HEK293 (cell line): ENCODE measurements at regions not wholly inside any gene's neighbourhood (a gene's known extent, or its start where the extent isn't known, plus 50 kb on each side); places are given as distances from the start of the nearest gene placed in this dataset.

Experiments used
- CTCF ChIA-PET: fragments of 350-600 bp; formaldehyde crosslinking; extraction: SDS; loops from one replicate; lab custom pipeline; 2021; ENCODE audit warnings: antibody characterized with exemption; lab: Yijun Ruan, JAX
- POLR2A ChIA-PET: fragments of 300-600 bp; formaldehyde crosslinking; extraction: SDS; loops from one replicate; lab custom pipeline; 2020; ENCODE audit warnings: antibody characterized with exemption, inconsistent platforms; lab: Yijun Ruan, JAX
- H3K27ac ChIP-seq: fragments of 200-500 bp; sonication (Bioruptor generic); 2 replicates; pipeline ENCODE4 v1.5.1; 2014; ENCODE audit warnings: low read depth, low read length, control low read depth, inconsistent platforms; ENCODE audit errors: extremely low read depth
- H3K36me3 ChIP-seq, 2 experiments: fragments of 200-500 bp in 1 of 2; sonication (Bioruptor generic) in 1 of 2; 1 replicate in 1 of 2; 2 replicates in 1 of 2; pipeline ENCODE4 v1.5.1; 2014 to 2017; ENCODE audit warnings: inconsistent platforms in 2 of 2, low read length in 2 of 2; ENCODE audit not compliant: control insufficient read depth in 2 of 2, insufficient read depth in 1 of 2
- H3K4me1 ChIP-seq: fragments of 200-500 bp; sonication (Bioruptor generic); 2 replicates; pipeline ENCODE4 v1.5.1; 2014; ENCODE audit warnings: mild to moderate bottlenecking, low read length, inconsistent platforms; ENCODE audit not compliant: control insufficient read depth, insufficient read depth
- H3K4me3 ChIP-seq: 2 replicates; pipeline ENCODE4 v1.5.1; 2011; ENCODE audit warnings: low read depth, mild to moderate bottlenecking, control low read depth, low read length, moderate library complexity
- H3K9me3 ChIP-seq: fragments of 200-500 bp; sonication (Bioruptor generic); 2 replicates; pipeline ENCODE4 v1.5.1; 2014; ENCODE audit warnings: low read depth, low read length, inconsistent platforms; ENCODE audit not compliant: control insufficient read depth, insufficient read depth
- HIC1 ChIP-seq: fragments of 450-650 bp; formaldehyde crosslinking; IDR thresholded peaks from 2 replicates; pipeline ENCODE4 v1.5.1; 2016; ENCODE audit warnings: missing biosample characterization, missing genetic modification characterization
- REPIN1 ChIP-seq: fragments of 450-650 bp; formaldehyde crosslinking; IDR thresholded peaks from 2 replicates; pipeline ENCODE4 v1.5.1; 2017; ENCODE audit warnings: missing biosample characterization, missing genetic modification characterization, low read depth
- SALL2 ChIP-seq: fragments of 450-650 bp; formaldehyde crosslinking; IDR thresholded peaks from 2 replicates; pipeline ENCODE4 v1.5.0; 2017; ENCODE audit warnings: missing biosample characterization, mild to moderate bottlenecking, missing genetic modification characterization, borderline replicate concordance
- WT1 ChIP-seq: fragments of 450-650 bp; formaldehyde crosslinking; IDR thresholded peaks from 2 replicates; pipeline ENCODE4 v1.5.1; 2016; ENCODE audit warnings: missing biosample characterization, missing genetic modification characterization
- ZFP3 ChIP-seq: fragments of 450-650 bp; formaldehyde crosslinking; IDR thresholded peaks from 2 replicates; pipeline ENCODE4 v1.5.1; 2016; ENCODE audit warnings: low read depth, missing biosample characterization, missing genetic modification characterization
- ZNF114 ChIP-seq: fragments of 450-650 bp; formaldehyde crosslinking; IDR thresholded peaks from 2 replicates; pipeline ENCODE4 v1.5.0; 2017; ENCODE audit warnings: missing biosample characterization, missing genetic modification characterization
- ZNF16 ChIP-seq: fragments of 450-650 bp; formaldehyde crosslinking; IDR thresholded peaks from 2 replicates; pipeline ENCODE4 v1.5.1; 2016; ENCODE audit warnings: low read depth, missing biosample characterization, missing genetic modification characterization
- ZNF175 ChIP-seq: fragments of 450-650 bp; formaldehyde crosslinking; IDR thresholded peaks from 2 replicates; pipeline ENCODE4 v1.5.1; 2016; ENCODE audit warnings: missing biosample characterization, missing genetic modification characterization
- ZNF19 ChIP-seq: fragments of 450-650 bp; formaldehyde crosslinking; IDR thresholded peaks from 2 replicates; pipeline ENCODE4; 2016; ENCODE audit warnings: missing biosample characterization, missing genetic modification characterization, low read depth
- ZNF274 ChIP-seq, 2 experiments: fragments of 200-500 bp in 1 of 2; fragments of 450-650 bp in 1 of 2; sonication (Bioruptor generic) in 1 of 2; formaldehyde crosslinking in 1 of 2; IDR thresholded peaks; 2 replicates each; pipeline versions ENCODE4 v1.5.1 to v1.6.1; 2014 to 2016; ENCODE audit warnings: borderline replicate concordance in 1 of 2, inconsistent platforms in 1 of 2, low read length in 1 of 2, missing biosample characterization in 1 of 2, missing genetic modification characterization in 1 of 2
- ZNF280C ChIP-seq: fragments of 450-650 bp; formaldehyde crosslinking; IDR thresholded peaks from 2 replicates; pipeline ENCODE4 v1.5.1; 2016; ENCODE audit warnings: missing biosample characterization, missing genetic modification characterization
- ZNF280D ChIP-seq: fragments of 450-650 bp; formaldehyde crosslinking; IDR thresholded peaks from 2 replicates; pipeline ENCODE4 v1.5.1; 2016; ENCODE audit warnings: missing biosample characterization, missing genetic modification characterization
- ZNF292 ChIP-seq: fragments of 450-650 bp; formaldehyde crosslinking; IDR thresholded peaks from 2 replicates; pipeline ENCODE4 v1.5.1; 2016; ENCODE audit warnings: low read depth, missing biosample characterization, missing genetic modification characterization, borderline replicate concordance
- ZNF324 ChIP-seq: fragments of 450-650 bp; formaldehyde crosslinking; IDR thresholded peaks from 2 replicates; pipeline ENCODE4 v1.5.1; 2016; ENCODE audit warnings: missing biosample characterization, missing genetic modification characterization
- ZNF37A ChIP-seq: fragments of 450-650 bp; IDR thresholded peaks from 2 replicates; pipeline ENCODE4 v1.5.1; 2018; ENCODE audit warnings: missing biosample characterization, missing genetic modification characterization
- ZNF416 ChIP-seq: fragments of 450-650 bp; formaldehyde crosslinking; IDR thresholded peaks from 2 replicates; pipeline ENCODE4 v1.5.1; 2016; ENCODE audit warnings: missing biosample characterization, missing genetic modification characterization
- ZNF423 ChIP-seq: fragments of 450-650 bp; formaldehyde crosslinking; IDR thresholded peaks from 2 replicates; pipeline ENCODE4 v1.5.1; 2016; ENCODE audit warnings: missing biosample characterization, missing genetic modification characterization
- ZNF426 ChIP-seq: fragments of 450-650 bp; formaldehyde crosslinking; IDR thresholded peaks from 2 replicates; pipeline ENCODE4 v1.5.1; 2017; ENCODE audit warnings: missing biosample characterization, missing genetic modification characterization, mild to moderate bottlenecking, inconsistent platforms, moderate library complexity
- ZNF514 ChIP-seq: fragments of 450-650 bp; formaldehyde crosslinking; IDR thresholded peaks from 2 replicates; pipeline ENCODE4 v1.5.1; 2016; ENCODE audit warnings: missing biosample characterization, missing genetic modification characterization
- ZNF521 ChIP-seq: fragments of 450-650 bp; formaldehyde crosslinking; IDR thresholded peaks from 2 replicates; pipeline ENCODE4 v1.5.1; 2017; ENCODE audit warnings: missing biosample characterization, mild to moderate bottlenecking, missing genetic modification characterization
- ZNF555 ChIP-seq: fragments of 450-650 bp; formaldehyde crosslinking; conservative IDR thresholded peaks from 2 replicates; pipeline ENCODE4 v1.5.1; 2017; ENCODE audit warnings: missing biosample characterization, mild to moderate bottlenecking, missing genetic modification characterization, inconsistent platforms
- ZNF610 ChIP-seq: fragments of 450-650 bp; formaldehyde crosslinking; IDR thresholded peaks from 2 replicates; pipeline ENCODE4 v1.5.1; 2016; ENCODE audit warnings: missing biosample characterization, missing genetic modification characterization, borderline replicate concordance
- ZNF629 ChIP-seq: fragments of 450-650 bp; formaldehyde crosslinking; IDR thresholded peaks from 2 replicates; pipeline ENCODE4 v1.5.1; 2017; ENCODE audit warnings: missing biosample characterization, missing genetic modification characterization
- ZNF768 ChIP-seq: fragments of 450-650 bp; formaldehyde crosslinking; IDR thresholded peaks from 2 replicates; pipeline ENCODE4 v1.5.1; 2018; ENCODE audit warnings: missing biosample characterization, mild to moderate bottlenecking, missing genetic modification characterization
- ZNF777 ChIP-seq: fragments of 450-650 bp; formaldehyde crosslinking; IDR thresholded peaks from 2 replicates; pipeline ENCODE4 v1.5.1; 2017; ENCODE audit warnings: missing biosample characterization, missing genetic modification characterization, borderline replicate concordance
- ZNF837 ChIP-seq: fragments of 450-650 bp; formaldehyde crosslinking; IDR thresholded peaks from 2 replicates; pipeline ENCODE4 v1.5.1; 2016; ENCODE audit warnings: missing biosample characterization, missing genetic modification characterization
- ZSCAN16 ChIP-seq: fragments of 450-650 bp; formaldehyde crosslinking; IDR thresholded peaks from 2 replicates; pipeline ENCODE4 v1.5.1; 2016; ENCODE audit warnings: missing biosample characterization, missing genetic modification characterization
- ZSCAN4 ChIP-seq: fragments of 450-650 bp; formaldehyde crosslinking; IDR thresholded peaks from 2 replicates; pipeline ENCODE4 v1.5.1; 2017; ENCODE audit warnings: missing biosample characterization, missing genetic modification characterization

GRCh38 chr3:70882104-70882503 is 569.7 kb upstream of the MDFIC2 start:
- POLR2A ChIA-PET: no interaction called here

GRCh38 chr3:70880421-70880820 is 568.0 kb upstream of the MDFIC2 start:
- CTCF ChIA-PET: no interaction called here
- TF ChIP-seq ZNF426 (no peak), ZNF555 (no peak), ZNF416 (tag by site-specific recombination) (no peak), ZNF292 (tag by site-specific recombination) (no peak), ZNF324 (tag by site-specific recombination) (no peak), ZSCAN4 (tag by site-specific recombination) (no peak), ZNF837 (no peak), ZNF175 (tag by site-specific recombination) (no peak), ZNF19 (no peak), ZNF274 (IDR thresholded peaks at IDR 0.05; ENCODE audit: low read length) (no peak), ZNF274 (tag by site-specific recombination; IDR thresholded peaks at IDR 0.05; ENCODE audit: borderline replicate concordance) (no peak), ZNF280C (tag by site-specific recombination) (no peak), REPIN1 (no peak), ZNF610 (tag by site-specific recombination) (no peak), ZNF37A (tag by site-specific recombination) (no peak), ZNF280D (no peak), ZNF629 (tag by site-specific recombination) (no peak), ZNF521 (no peak)

More at GRCh38 chr3:70882104-70882503, 569.7 kb upstream of the MDFIC2 start:
- no peak overlapping the region for H3K4me3 ChIP-seq
- H3K27ac ChIP-seq: no peak overlapping the region
- no peaks in the 10 kb centered on the region for H3K36me3 ChIP-seq
- CTCF ChIA-PET: no interaction called here
- no peaks in the 10 kb centered on the region for H3K9me3 ChIP-seq
- TF ChIP-seq ZNF514 (tag by site-specific recombination) (no peak), ZNF114 (tag by site-specific recombination) (no peak), ZFP3 (no peak), ZNF777 (tag by site-specific recombination) (no peak), ZNF423 (tag by site-specific recombination) (no peak), ZNF324 (tag by site-specific recombination) (no peak), ZSCAN16 (no peak), HIC1 (tag by site-specific recombination) (no peak), ZNF768 (tag by site-specific recombination) (no peak), SALL2 (no peak), ZNF16 (tag by site-specific recombination) (no peak), WT1 (tag by site-specific recombination) (no peak)
- H3K4me1 ChIP-seq: no peaks in the 10 kb centered on the region

More at GRCh38 chr3:70880421-70880820, 568.0 kb upstream of the MDFIC2 start:
- Histone ChIP-seq H3K36me3 (no peaks in the 10 kb centered on the region), H3K27ac (no peak overlapping the region), H3K9me3 (no peaks in the 10 kb centered on the region), H3K4me1 (no peaks in the 10 kb centered on the region), H3K4me3 (no peak overlapping the region)
- POLR2A ChIA-PET: no interaction called here
